PC-9 (cell line): ENCODE measurements at regions not wholly inside any gene's neighbourhood (a gene's known extent, or its start where the extent isn't known, plus 50 kb on each side); places are given as distances from the start of the nearest gene placed in this dataset.
"Not testable (repeated sequence)": the region's sequence is repeated elsewhere in the genome, so short reads cannot be mapped to it uniquely, and the experiment has no call there.

Source experiments
- BruUV-seq: library from RNA; stranded (reverse); fragments of 400-500 nt; replicated peaks from 2 replicates; lab custom pipeline; 2021; lab: Mats Ljungman, UMichigan
- CTCF ChIA-PET: fragments of 300-600 bp; sonication (Branson Sonifier 250); formaldehyde crosslinking; loops from one replicate; lab custom pipeline; 2022; ENCODE audit warnings: antibody characterized with exemption; lab: Charles Lee
- POLR2A ChIA-PET: fragments of 300-600 bp; sonication (Branson Sonifier 250); formaldehyde crosslinking; loops from one replicate; lab custom pipeline; 2022; ENCODE audit warnings: antibody characterized with exemption; ENCODE audit not compliant: unreplicated experiment; lab: Charles Lee
- DNase-seq, 2 experiments: peaks; one replicate each; pipeline versions ENCODE4 v3.0.0 to v3.0.0-alpha.2; 2015 to 2022; ENCODE audit warnings: mixed read lengths in 1 of 2
- H2AFZ ChIP-seq: fragments of 200-600 bp; sonication (generic); 2 replicates; pipeline ENCODE4 v1.8.1; 2017; ENCODE audit warnings: antibody characterized with exemption
- H3F3A ChIP-seq: fragments of 200-600 bp; sonication (generic); 2 replicates; pipeline ENCODE4 v1.8.1; 2017; ENCODE audit warnings: antibody characterized with exemption, mild to moderate bottlenecking, low read depth; ENCODE audit not compliant: insufficient read depth
- H3K27ac ChIP-seq: fragments of 200-600 bp; sonication (generic); 2 replicates; pipeline ENCODE4 v1.6.1; 2016; ENCODE audit warnings: mixed run types
- H3K27me3 ChIP-seq: fragments of 200-600 bp; sonication (generic); 2 replicates; pipeline ENCODE4 v1.6.1; 2016; ENCODE audit warnings: low read depth, mixed run types; ENCODE audit not compliant: insufficient read depth
- H3K36me3 ChIP-seq: fragments of 200-600 bp; sonication (generic); 2 replicates; pipeline ENCODE4 v1.6.1; 2016; ENCODE audit warnings: low read depth, mixed run types
- H3K4me1 ChIP-seq: fragments of 200-600 bp; sonication (generic); replicated peaks from 2 replicates; pipeline ENCODE4 v1.6.1; 2016; ENCODE audit warnings: mixed run types; ENCODE audit not compliant: insufficient read depth
- H3K4me2 ChIP-seq: fragments of 200-600 bp; sonication (generic); 2 replicates; pipeline ENCODE4 v1.6.1; 2017; ENCODE audit warnings: mixed run types
- H3K4me3 ChIP-seq: fragments of 200-600 bp; sonication (generic); 2 replicates; pipeline ENCODE4 v1.6.1; 2016; ENCODE audit warnings: mixed run types
- H3K79me2 ChIP-seq: fragments of 200-600 bp; sonication (generic); 2 replicates; pipeline ENCODE4 v1.6.1; 2017; ENCODE audit warnings: low read depth, mixed run types
- H3K9me2 ChIP-seq: fragments of 200-600 bp; sonication (generic); 2 replicates; pipeline ENCODE4 v1.8.1; 2017; ENCODE audit warnings: mild to moderate bottlenecking; ENCODE audit not compliant: insufficient read depth
- H3K9me3 ChIP-seq: fragments of 200-600 bp; sonication (generic); 2 replicates; pipeline ENCODE4 v1.8.1; 2016; ENCODE audit warnings: low read depth; ENCODE audit not compliant: insufficient read depth
- H4K20me1 ChIP-seq: fragments of 200-600 bp; sonication (generic); 2 replicates; pipeline ENCODE4 v1.8.1; 2017; ENCODE audit not compliant: insufficient read depth
- CTCF ChIP-seq: fragments of 200-600 bp; sonication (generic); conservative IDR thresholded peaks from 2 replicates; pipeline ENCODE4 v1.6.1; 2017; ENCODE audit warnings: mixed run types, antibody characterized with exemption, mild to moderate bottlenecking, moderate library complexity
- EZH2 ChIP-seq: fragments of 200-600 bp; sonication (generic); IDR thresholded peaks from 2 replicates; pipeline ENCODE4 v1.8.0; 2017; ENCODE audit warnings: antibody characterized with exemption, low read depth
- intact Hi-C: fragments of 100-400 bp; cut with micrococcal nuclease; formaldehyde crosslinking; loops from one replicate; pipeline ENCODE4 v1.10.0; 2022; ENCODE audit not compliant: unreplicated experiment

- H3K9me2 ChIP-seq, intact Hi-C loops, H3K4me3 ChIP-seq, DNase-seq, H3K9me3 ChIP-seq, BruUV-seq, H3K79me2 ChIP-seq, H3K36me3 ChIP-seq, H3F3A ChIP-seq, H3K4me1 ChIP-seq, POLR2A ChIA-PET, H3K27ac ChIP-seq, H3K27me3 ChIP-seq, CTCF ChIA-PET, H4K20me1 ChIP-seq, H3K4me2 ChIP-seq, H2AFZ ChIP-seq: not testable (repeated sequence)
Observed at GRCh38 chr20:29753879-29754278, 1503.6 kb upstream of the DEFB115 start.

DNA sequence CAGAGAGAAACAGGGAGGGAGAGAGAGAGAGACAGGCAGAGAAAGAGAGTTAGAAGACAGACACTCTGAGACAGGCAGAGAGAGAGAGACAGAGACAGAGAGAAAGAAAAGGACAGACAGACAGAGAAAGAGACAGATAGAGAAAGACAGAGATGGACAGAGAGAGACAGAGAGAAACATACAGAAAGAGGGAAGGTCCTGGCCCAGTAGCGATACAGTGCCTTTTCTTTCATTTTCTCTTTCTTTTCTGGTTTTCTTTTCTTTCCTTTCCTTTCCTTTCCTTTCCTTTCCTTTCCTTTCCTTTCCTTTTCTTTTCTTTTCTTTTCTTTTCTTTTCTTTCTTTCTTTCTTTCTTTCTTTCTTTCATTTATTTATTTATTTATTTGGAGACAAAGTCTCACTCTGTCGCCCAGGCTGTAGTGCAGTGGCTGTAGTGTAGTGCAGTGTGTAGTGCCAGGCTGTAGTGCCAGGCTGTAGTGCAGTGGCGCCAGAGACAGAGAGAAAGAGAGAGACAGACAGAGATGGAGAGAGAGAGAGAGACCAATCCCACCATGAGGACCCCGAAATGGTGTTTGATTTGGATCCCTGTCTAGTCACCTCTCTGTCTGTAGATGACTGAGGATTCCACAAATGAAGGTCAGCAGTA, 1501.5 kb upstream of the DEFB115 start:
- H3K79me2 ChIP-seq, H4K20me1 ChIP-seq, H3K27ac ChIP-seq, H3K4me1 ChIP-seq, H3F3A ChIP-seq, CTCF ChIA-PET, POLR2A ChIA-PET, H3K9me3 ChIP-seq, H3K9me2 ChIP-seq, DNase-seq, H3K4me3 ChIP-seq, BruUV-seq, H3K36me3 ChIP-seq, H3K27me3 ChIP-seq, intact Hi-C loops: not testable (repeated sequence)
- peak overlapping the region; percentile 40; the same call in 1 of the 2 replicates for H3K4me2 ChIP-seq
- peak overlapping the region; percentile 39; the same call in 1 of the 2 replicates for H2AFZ ChIP-seq

DNA sequence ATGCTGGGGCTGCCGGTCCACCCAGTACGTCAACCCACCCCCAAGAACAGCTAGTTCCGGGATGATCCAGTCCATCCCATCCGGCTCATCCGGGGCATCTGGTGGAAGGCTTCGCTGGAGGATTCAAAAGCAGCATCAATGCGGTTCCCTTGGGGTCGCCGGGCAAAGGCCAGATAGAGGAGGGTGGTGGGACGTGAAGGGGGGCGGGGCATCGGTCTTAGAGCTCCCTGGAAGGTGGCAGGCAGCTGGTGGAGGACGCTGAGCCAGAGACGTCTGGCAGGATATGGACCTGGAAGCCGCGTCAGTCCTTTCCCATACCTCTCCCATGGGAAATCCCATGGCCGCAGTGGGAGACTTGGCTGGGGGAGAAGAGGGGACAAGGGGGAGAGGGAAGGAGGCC, 1500.8 kb upstream of the DEFB115 start:
- intact Hi-C loops: no loop called here
- no peak overlapping the region for H3K4me2 ChIP-seq
- H3K9me2 ChIP-seq: no peaks in the 10 kb centered on the region
- no peak for TF ChIP-seq CTCF
- no peak for TF ChIP-seq EZH2
- H4K20me1 ChIP-seq: no peaks in the 10 kb centered on the region
- H2AFZ ChIP-seq: no peak overlapping the region
- H3K4me3 ChIP-seq: no peak overlapping the region
- peaks cover 10% of the 10 kb centered on the region; the same call in 1 of the 2 replicates for H3K27me3 ChIP-seq
- H3F3A ChIP-seq: no peaks in the 10 kb centered on the region
- BruUV-seq: no TSS peak
- H3K27ac ChIP-seq: no peak overlapping the region
- H3K36me3 ChIP-seq: no peaks in the 10 kb centered on the region
- no peak for DNase-seq
- H3K4me1 ChIP-seq: no peaks in the 10 kb centered on the region
- no peaks in the 10 kb centered on the region for H3K9me3 ChIP-seq
- CTCF ChIA-PET: no interaction called here
- POLR2A ChIA-PET: no interaction called here
- no peaks in the 10 kb centered on the region for H3K79me2 ChIP-seq

- H3K4me2 ChIP-seq, H3K4me3 ChIP-seq, BruUV-seq, H3K27me3 ChIP-seq, H3K27ac ChIP-seq, CTCF ChIA-PET, H3K9me2 ChIP-seq, H3K79me2 ChIP-seq, H4K20me1 ChIP-seq, H2AFZ ChIP-seq, intact Hi-C loops, H3K4me1 ChIP-seq, DNase-seq, H3K9me3 ChIP-seq, H3K36me3 ChIP-seq, H3F3A ChIP-seq, POLR2A ChIA-PET: not testable (repeated sequence)
Observed at GRCh38 chr20:29761621-29762385, 1495.7 kb upstream of the DEFB115 start.
